GM12874 (cell line): ENCODE measurements at regions not wholly inside any gene's neighbourhood (a gene's known extent, or its start where the extent isn't known, plus 50 kb on each side); places are given as distances from the start of the nearest gene placed in this dataset.

Source experiments
- CTCF ChIP-seq: IDR thresholded peaks from 2 replicates; pipeline ENCODE4 v1.5.1; 2011; ENCODE audit warnings: low read depth, mild to moderate bottlenecking, control low read depth, low read length, moderate library complexity; ENCODE audit not compliant: insufficient read depth

GRCh38 chr6:78062993-78063392 is 410.2 kb downstream of the MEI4 start:
- no peak for TF ChIP-seq CTCF

- TF ChIP-seq CTCF, result no peak
Observed at GRCh38 chr6:78076371-78076770, 423.5 kb downstream of the MEI4 start.

- no peak for TF ChIP-seq CTCF
Observed at GRCh38 chr6:78089531-78089930, 436.7 kb downstream of the MEI4 start.

GRCh38 chr6:78093906-78094305 is 441.1 kb downstream of the MEI4 start:
- TF ChIP-seq CTCF, result no peak

- TF ChIP-seq CTCF, result no peak
Observed at GRCh38 chr6:78101387-78101786, 448.5 kb downstream of the MEI4 start.

- TF ChIP-seq CTCF, result no peak
Observed at GRCh38 chr6:78110641-78111040, 457.8 kb downstream of the MEI4 start.

- no peak for TF ChIP-seq CTCF
Observed at GRCh38 chr6:78117966-78118365, 465.1 kb downstream of the MEI4 start.

- TF ChIP-seq CTCF, result no peak
Observed at GRCh38 chr6:78131521-78131920, 478.7 kb downstream of the MEI4 start.
